IPS DF 6.9 (cell line): ENCODE measurements at regions not wholly inside any gene's neighbourhood (a gene's known extent, or its start where the extent isn't known, plus 50 kb on each side); places are given as distances from the start of the nearest gene placed in this dataset.
"Not testable (repeated sequence)": the region's sequence is repeated elsewhere in the genome, so short reads cannot be mapped to it uniquely, and the experiment has no call there.

Experiments used
- DNase-seq: peaks from one replicate; pipeline ENCODE4 v3.0.0-alpha.2; 2013; ENCODE audit warnings: low read depth, low spot score
- H3K27ac ChIP-seq: one replicate; pipeline ENCODE4 v1.5.1; 2013; ENCODE audit warnings: low read length, control low read depth
- H3K27me3 ChIP-seq: 2 replicates; pipeline ENCODE4 v1.6.1; 2013; ENCODE audit warnings: mild to moderate bottlenecking, low read length; ENCODE audit not compliant: control insufficient read depth, insufficient read depth
- H3K36me3 ChIP-seq: 2 replicates; pipeline ENCODE4 v1.6.1; 2013; ENCODE audit warnings: low read length; ENCODE audit not compliant: control insufficient read depth, insufficient read depth
- H3K4me1 ChIP-seq: 2 replicates; pipeline ENCODE4 v1.6.1; 2013; ENCODE audit warnings: low read length; ENCODE audit not compliant: control insufficient read depth, insufficient read depth
- H3K4me3 ChIP-seq: 2 replicates; pipeline ENCODE4 v1.5.1; 2013; ENCODE audit warnings: mild to moderate bottlenecking, low read length
- H3K9me3 ChIP-seq: 2 replicates; pipeline ENCODE4 v1.6.1; 2013; ENCODE audit warnings: low read length, inconsistent platforms; ENCODE audit not compliant: control insufficient read depth, insufficient read depth
- WGBS: extraction: QIAGEN DNeasy Blood & Tissue Kit; methylation state at CpG from one replicate; pipeline ENCODE4 v1.1.7; 2013; ENCODE audit warnings: mixed read lengths, missing lambda C conversion rate; ENCODE audit not compliant: insufficient read length, insufficient coverage; 5-methylcytosine and 5-hydroxymethylcytosine counted together

DNA sequence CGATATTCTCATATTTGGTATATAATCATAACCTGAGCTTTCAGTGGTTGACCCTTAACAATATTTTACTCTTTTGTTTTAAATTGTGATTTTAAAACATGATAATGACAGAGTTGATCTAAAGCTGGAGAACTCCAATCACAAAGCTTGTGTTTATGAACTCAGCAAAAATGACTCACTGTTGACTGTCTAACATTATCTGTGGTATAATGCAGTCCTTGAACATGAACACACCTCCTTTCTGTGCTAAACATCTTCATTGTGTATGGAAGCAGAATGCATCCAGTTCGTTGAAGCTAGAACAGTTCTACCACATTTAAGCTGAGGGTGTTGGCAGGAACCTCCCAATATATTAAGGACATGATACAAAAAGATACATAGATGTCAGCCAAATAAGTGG is 1030.2 kb upstream of the SEMA6A start:
- H3K9me3 ChIP-seq: no peaks in the 10 kb centered on the region
- H3K36me3 ChIP-seq: no peaks in the 10 kb centered on the region
- no peak overlapping the region for H3K4me3 ChIP-seq
- H3K4me1 ChIP-seq: no peaks in the 10 kb centered on the region
- whole genome bisulfite sequencing: no CpG with 5 or more reads among the region's 2 CpGs
- H3K27me3 ChIP-seq: no peaks in the 10 kb centered on the region
- no peak for DNase-seq
- no peak overlapping the region for H3K27ac ChIP-seq

DNA sequence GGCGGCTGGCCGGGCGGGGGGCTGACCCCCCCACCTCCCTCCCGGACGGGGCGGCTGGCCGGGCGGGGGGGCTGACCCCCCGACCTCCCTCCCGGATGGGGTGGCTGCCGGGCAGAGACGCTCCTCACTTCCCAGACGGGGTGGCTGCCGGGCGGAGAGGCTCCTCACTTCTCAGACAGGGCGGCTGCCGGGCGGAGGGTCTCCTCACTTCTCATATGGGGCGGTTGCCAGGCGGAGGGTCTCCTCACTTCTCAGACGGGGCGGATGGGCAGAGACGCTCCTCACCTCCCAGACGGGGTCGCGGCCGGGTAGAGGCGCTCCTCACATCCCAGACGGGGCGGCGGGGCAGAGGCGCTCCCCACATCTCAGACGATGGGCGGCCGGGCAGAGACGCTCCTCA is 1025.2 kb upstream of the SEMA6A start:
- not testable (repeated sequence) for H3K9me3 ChIP-seq, H3K27ac ChIP-seq, H3K36me3 ChIP-seq, DNase-seq, H3K4me1 ChIP-seq, H3K27me3 ChIP-seq, H3K4me3 ChIP-seq
- WGBS: no CpG with 5 or more reads among the region's 36 CpGs

DNA sequence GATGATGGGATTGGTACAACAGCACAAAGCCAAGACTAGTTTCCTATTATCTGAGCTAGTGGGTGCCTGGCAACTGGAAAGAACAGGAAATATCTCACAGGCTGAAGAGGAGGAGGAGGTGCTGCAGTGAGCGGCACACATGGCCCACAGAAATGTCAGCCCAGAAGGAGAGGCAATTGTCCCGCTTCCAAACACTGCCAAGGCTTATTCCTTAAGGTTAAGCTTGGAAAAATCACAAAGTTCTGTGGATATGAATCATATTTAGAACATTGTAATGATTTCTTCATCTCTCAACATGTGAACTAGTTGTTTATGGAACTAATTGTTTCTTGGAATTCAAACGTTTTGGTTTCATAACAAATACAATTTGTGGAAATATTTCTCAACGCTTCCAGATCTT is 1019.5 kb upstream of the SEMA6A start:
- no peak overlapping the region for H3K4me3 ChIP-seq
- no peaks in the 10 kb centered on the region for H3K27me3 ChIP-seq
- no peaks in the 10 kb centered on the region for H3K4me1 ChIP-seq
- H3K27ac ChIP-seq: no peak overlapping the region
- no CpG with 5 or more reads among the region's 4 CpGs for WGBS
- H3K36me3 ChIP-seq: no peaks in the 10 kb centered on the region
- no peak for DNase-seq
- H3K9me3 ChIP-seq: no peaks in the 10 kb centered on the region

DNA sequence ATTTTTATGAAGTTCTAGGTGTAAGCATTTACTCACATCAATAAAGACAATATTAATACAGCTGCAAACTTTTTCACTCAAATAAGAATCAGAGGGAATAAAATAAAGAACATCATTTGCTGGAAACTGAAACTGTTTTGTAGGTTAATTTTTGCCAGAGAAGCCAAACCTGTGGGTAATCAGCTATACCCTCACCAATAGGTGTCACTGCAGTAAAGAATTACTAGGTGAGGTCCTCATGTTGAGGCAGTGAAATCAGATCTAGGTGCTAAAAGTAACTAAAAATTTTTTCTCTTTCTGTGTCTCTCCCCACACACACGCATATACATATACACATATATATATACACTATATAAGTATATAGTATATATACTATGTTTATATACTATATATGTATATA is 1016.3 kb upstream of the SEMA6A start:
- no peak overlapping the region for H3K4me3 ChIP-seq
- H3K27me3 ChIP-seq: no peaks in the 10 kb centered on the region
- H3K4me1 ChIP-seq: no peaks in the 10 kb centered on the region
- no peak overlapping the region for H3K27ac ChIP-seq
- DNase-seq: peak; percentile 18
- H3K9me3 ChIP-seq: no peaks in the 10 kb centered on the region
- WGBS: no CpG with 5 or more reads among the region's 1 CpG
- H3K36me3 ChIP-seq: no peaks in the 10 kb centered on the region

DNA sequence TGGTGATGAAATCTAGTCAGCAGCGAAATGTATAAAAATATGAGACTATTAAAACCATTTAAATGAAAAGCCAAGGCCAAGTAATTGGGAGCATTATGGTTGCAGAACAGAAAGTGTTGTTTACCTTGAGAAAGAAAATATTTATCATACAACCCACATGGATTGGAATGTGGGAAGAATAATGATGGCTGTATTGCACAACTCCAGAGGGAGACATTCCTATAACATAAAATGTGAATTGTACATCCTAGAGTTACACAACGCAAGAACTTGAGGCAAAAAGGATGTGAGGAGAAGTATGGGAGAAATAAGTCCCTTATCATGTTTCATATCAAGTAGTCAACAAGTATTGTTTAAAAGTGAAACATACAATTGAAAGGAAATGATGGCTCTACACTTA is 1014.0 kb upstream of the SEMA6A start:
- Histone ChIP-seq H3K27me3 (no peaks in the 10 kb centered on the region), H3K9me3 (no peaks in the 10 kb centered on the region), H3K4me3 (no peak overlapping the region), H3K36me3 (no peaks in the 10 kb centered on the region), H3K4me1 (no peaks in the 10 kb centered on the region), H3K27ac (no peak overlapping the region)
- DNase-seq: no peak
- WGBS: no CpG with 5 or more reads among the region's 2 CpGs

DNA sequence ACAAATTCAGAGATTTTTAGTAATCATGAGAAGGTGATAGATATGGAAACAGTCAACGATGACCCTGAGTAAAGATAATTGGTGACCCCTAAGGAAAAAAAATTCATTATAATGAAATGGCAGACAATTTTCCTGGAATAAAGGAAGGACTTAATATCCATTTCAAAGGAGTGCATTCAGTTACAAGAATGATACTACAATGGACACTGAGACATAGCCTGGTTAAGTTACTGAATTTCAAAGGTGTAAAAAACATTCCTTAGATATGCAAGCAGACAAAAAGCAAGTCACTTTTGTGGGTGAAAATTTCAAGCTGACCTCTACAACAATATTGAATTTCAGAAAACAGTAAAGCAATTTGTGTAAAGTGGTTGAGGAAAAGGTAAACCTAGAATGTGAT is 1012.5 kb upstream of the SEMA6A start:
- Histone ChIP-seq H3K4me1 (no peaks in the 10 kb centered on the region), H3K27ac (no peak overlapping the region), H3K36me3 (no peaks in the 10 kb centered on the region), H3K27me3 (no peaks in the 10 kb centered on the region), H3K9me3 (no peaks in the 10 kb centered on the region), H3K4me3 (no peak overlapping the region)
- DNase-seq: no peak
- WGBS: no CpG with 5 or more reads among the region's 1 CpG

DNA sequence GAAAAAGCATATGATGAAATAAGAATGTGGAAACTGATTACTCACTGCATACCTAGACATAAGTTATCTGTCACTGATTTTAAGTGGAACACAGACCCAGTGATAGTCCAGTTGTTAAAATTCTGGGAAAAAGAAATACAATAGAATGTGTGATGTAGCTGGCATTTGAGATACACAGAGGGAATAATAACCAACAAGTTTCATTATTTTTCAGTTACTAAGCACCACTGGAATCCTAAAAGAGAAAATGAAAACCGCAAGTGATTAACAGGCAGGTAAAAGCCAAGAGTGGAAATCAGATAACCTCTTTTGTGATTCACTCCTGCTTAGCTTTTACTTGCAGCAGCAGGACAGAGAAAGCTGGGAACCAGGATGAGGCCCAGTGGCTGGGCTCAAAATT is 994.0 kb upstream of the SEMA6A start:
- Histone ChIP-seq H3K4me1 (no peaks in the 10 kb centered on the region), H3K4me3 (no peak overlapping the region), H3K9me3 (no peaks in the 10 kb centered on the region), H3K36me3 (no peaks in the 10 kb centered on the region), H3K27me3 (no peaks in the 10 kb centered on the region), H3K27ac (no peak overlapping the region)
- WGBS: no CpG with 5 or more reads among the region's 1 CpG
- DNase-seq: no peak

DNA sequence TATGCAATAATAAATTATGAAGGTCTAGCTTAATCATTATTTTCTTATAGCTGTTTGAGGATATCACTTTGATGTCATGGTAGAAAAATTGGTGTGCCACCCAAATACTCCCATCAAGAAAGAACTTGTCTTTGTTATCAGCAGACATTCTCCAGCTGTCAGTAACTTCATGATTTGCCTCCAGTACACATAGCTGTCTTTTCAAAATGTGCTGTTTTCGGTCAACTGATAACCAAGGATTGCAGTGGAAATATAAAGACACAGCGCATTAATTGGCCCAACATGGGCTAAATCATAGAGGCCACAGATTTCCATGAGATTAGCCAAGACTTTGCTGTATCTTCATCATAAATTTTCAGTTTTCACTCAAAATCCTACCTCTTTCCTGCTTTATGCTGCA is 993.5 kb upstream of the SEMA6A start:
- Histone ChIP-seq H3K27ac (no peak overlapping the region), H3K36me3 (no peaks in the 10 kb centered on the region), H3K4me3 (no peak overlapping the region), H3K4me1 (no peaks in the 10 kb centered on the region), H3K27me3 (no peaks in the 10 kb centered on the region), H3K9me3 (no peaks in the 10 kb centered on the region)
- no CpG with 5 or more reads among the region's 2 CpGs for WGBS
- no peak for DNase-seq

DNA sequence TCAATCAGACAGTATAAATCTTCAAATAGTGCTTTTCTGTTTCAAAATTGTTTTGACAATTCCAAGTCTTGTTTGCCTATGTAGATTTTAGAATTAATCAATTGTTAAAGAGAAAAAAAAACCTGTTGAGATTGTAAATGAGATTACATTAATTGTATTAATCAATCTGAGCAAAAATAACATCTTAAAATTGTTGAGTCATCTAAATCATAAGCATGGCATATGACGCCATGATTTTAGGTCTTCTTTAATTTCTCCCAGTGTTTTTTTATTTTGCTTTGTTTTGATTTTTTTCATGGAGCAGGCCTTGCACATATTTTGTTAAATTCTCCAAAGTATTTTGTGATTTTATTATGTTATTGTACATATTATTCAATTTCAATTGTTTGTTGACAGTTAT is 988.0 kb upstream of the SEMA6A start:
- H3K27me3 ChIP-seq: no peaks in the 10 kb centered on the region
- no peaks in the 10 kb centered on the region for H3K4me1 ChIP-seq
- no peak for DNase-seq
- H3K36me3 ChIP-seq: no peaks in the 10 kb centered on the region
- H3K9me3 ChIP-seq: no peaks in the 10 kb centered on the region
- no peak overlapping the region for H3K4me3 ChIP-seq
- WGBS: no CpG with 5 or more reads among the region's 1 CpG
- no peak overlapping the region for H3K27ac ChIP-seq

DNA sequence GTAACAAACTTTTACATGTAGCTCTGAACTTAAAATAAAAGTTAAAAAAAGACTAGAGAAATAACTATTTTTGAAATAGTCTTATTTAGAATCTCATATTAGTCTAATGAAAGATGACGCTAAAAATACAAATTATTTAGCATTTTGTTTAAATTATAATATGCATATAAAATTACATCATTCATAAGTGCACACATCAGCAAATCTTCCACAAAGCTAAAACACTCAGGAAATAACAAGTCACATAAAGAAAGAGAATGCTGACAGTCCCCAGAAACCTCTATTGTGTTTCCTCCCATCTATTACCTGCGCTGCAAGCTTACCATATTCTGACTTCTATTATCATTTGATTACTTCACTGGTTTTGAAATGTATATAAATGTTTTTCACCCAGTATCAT is 986.9 kb upstream of the SEMA6A start:
- Histone ChIP-seq H3K27ac (no peak overlapping the region), H3K9me3 (no peaks in the 10 kb centered on the region), H3K4me3 (no peak overlapping the region), H3K4me1 (no peaks in the 10 kb centered on the region), H3K27me3 (no peaks in the 10 kb centered on the region), H3K36me3 (no peaks in the 10 kb centered on the region)
- no peak for DNase-seq
- no CpG with 5 or more reads among the region's 2 CpGs for WGBS

DNA sequence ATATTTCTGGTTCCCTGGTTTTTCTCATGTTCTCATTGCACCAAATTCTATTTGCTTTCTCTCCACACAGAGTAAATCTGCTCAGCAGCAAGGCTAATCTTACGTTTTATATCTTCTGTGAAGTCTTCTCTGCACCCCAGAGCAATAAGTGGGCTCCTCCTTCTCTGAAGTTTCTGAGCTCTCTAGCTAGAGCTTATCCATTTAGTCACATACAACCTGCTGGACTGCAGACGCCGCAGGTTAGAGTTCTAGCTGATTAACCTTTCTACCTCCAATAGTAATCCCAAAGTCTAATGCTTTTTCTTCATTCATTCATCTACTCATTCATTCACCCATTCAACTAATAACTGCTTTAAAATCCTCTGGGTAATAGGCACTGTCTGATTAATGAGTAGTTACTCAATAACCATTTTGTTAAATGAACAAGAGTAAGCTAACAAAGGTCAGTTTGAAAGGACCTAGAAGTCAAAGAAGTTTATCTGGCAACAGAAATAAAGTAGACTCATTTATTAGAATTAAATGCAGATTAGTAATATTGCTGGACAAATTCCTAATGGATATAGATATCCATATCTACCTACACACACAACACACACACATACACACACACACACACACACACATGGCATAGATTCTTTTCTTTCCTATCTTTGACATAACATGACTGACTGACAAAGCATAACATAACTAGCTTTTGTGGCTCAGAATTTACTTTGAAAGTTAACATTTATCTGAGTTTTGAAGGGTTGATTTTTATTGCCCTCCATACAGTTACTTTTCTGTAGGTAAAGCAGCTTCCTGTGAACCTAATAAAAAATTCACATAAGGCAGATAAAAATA is 984.6 kb upstream of the SEMA6A start:
- H3K27me3 ChIP-seq: no peaks in the 10 kb centered on the region
- no peaks in the 10 kb centered on the region for H3K9me3 ChIP-seq
- WGBS: no CpG with 5 or more reads among the region's 3 CpGs
- H3K4me1 ChIP-seq: no peaks in the 10 kb centered on the region
- no peak overlapping the region for H3K27ac ChIP-seq
- no peak for DNase-seq
- no peaks in the 10 kb centered on the region for H3K36me3 ChIP-seq
- no peak overlapping the region for H3K4me3 ChIP-seq
